ENCODE measurements at regions not wholly inside any gene's neighbourhood (a gene's known extent, or its start where the extent isn't known, plus 50 kb on each side); places are given as distances from the start of the nearest gene placed in this dataset.
"Not testable (repeated sequence)": the region's sequence is repeated elsewhere in the genome, so short reads cannot be mapped to it uniquely, and the experiment has no call there.

- DNase-seq (ENCODE audit: low read depth in 2 of 3, low spot score in 1 of 3): no peak
Observed at GRCh38 chr16:61435346-61435745, 600.9 kb downstream of the CDH8 start.

DNA sequence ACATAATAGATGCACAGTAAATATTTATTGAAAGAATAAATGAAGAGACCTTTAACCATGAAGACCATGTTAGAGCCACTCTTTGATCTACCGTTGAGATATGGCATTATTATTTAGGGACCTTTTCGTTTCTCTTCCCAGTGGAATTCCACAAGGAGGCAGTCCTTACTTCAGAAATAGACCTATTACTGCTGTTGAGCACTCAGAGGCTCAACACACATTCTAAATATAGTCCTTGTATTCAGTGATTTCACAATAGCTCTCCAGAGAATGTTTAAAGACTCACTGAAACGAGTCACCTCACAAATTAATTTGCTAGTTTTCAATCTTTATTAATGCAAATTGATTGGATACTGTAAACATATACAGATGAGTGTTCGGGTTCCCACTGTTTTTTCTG is 603.8 kb downstream of the CDH8 start:
- DNase-seq (ENCODE audit: low read depth in 2 of 3, low spot score in 1 of 3): no peak

- no peak for DNase-seq (ENCODE audit: low read depth in 2 of 3, low spot score in 1 of 3)
Observed at GRCh38 chr16:61421111-61421510, 615.1 kb downstream of the CDH8 start.

DNA sequence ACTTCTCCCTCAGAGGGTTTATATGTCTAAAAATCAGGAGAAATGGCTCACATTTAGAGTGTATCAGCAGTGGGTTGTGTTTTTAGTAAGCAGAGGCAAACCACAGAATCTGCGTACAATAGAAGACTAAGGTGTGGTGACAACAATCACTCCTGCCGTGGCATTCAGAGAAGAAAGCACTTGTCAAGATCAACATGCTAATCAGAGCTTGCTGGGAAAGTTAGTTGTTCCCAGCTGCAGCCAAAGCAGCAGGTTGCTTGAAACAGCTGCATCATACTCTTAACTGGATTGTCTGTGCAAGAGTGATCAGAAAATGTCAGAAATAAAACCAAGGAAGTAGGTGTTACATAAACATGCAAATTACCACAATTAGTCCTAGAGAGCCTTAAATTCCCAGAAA is 616.4 kb downstream of the CDH8 start:
- DNase-seq (ENCODE audit: low read depth in 2 of 3, low spot score in 1 of 3): no peak

- DNase-seq (ENCODE audit: low read depth in 2 of 3, low spot score in 1 of 3): not testable (repeated sequence)
Observed at GRCh38 chr16:61418802-61419201, 617.4 kb downstream of the CDH8 start.

DNA sequence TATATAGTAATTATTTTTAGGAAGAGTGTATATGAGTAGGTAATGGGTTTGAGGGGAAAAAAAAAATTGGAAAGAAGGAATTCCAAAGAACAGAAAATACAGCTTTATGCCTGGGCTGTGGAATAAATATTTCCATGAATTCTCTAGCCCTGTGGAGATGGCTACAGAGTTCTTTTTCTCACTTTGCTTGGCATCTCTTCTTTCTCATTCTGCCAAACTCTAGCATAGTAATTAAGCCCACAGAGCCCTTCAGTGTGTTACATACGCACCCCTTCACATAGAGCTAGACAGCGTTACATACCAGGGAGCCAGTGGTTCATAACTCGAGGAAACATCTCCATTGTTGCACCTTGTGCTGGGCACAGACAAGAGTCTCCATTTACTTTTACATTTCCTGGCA is 621.1 kb downstream of the CDH8 start:
- DNase-seq (ENCODE audit: low read depth in 2 of 3, low spot score in 1 of 3): no peak

DNA sequence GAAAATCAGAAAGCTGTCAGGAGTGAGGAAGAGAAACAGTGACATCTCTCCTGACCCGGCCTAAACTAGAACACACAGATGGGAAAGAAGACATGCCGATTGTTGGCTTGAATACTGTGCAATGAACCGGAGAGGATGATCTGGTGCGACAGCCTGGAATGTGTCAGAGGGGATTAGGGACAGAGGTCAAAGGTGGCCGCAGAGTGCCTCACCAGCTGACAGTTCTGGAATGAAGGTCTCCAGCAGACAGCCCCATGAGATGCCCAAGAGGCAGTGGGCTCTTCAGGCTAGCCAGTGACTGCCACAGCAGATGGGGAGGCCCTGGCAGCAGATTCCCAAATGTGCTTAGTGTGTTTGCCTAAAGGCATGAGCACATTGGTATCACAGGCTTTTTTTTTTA is 623.2 kb downstream of the CDH8 start:
- DNase-seq (ENCODE audit: low read depth in 2 of 3, low spot score in 1 of 3): no peak

DNA sequence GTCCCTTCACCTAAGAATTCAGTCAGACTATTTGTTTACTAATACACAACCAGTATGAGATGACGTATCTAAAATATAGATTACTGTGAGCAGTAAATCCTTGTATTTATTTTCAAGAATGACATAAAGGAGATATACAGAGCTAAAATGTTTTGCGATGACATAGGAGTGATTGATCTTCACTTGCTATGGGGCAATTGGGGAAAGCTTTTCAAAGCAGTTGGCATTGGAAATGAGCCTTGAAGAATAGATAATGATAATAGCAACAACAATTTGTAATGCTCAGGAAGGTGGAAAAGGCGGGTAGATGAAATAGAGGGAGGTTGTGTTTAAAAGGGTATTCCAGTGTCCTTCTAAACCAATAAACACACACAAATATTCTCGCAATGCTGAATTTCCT is 623.7 kb downstream of the CDH8 start:
- no peak for DNase-seq (ENCODE audit: low read depth in 2 of 3, low spot score in 1 of 3)

DNA sequence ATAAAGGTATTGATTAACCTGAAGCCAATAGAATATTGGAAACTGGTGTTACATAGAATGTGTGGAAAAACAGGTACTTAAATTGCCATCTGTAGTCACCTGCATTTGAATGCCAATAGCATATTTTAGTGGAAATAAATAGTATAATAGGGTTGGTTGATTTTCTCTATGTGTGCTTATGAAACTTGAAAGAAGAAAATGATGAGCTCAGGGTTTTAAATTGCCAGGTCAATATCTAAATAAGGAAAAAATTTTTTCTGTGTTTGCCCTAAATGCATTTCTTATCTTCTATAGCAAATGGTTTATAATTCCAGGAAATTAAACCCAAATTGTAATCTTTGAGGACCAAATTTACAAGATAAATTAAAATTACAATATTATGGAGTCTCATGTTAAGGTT is 626.6 kb downstream of the CDH8 start:
- DNase-seq (ENCODE audit: low read depth in 2 of 3, low spot score in 1 of 3): no peak

- no peak for DNase-seq (ENCODE audit: low read depth in 2 of 3, low spot score in 1 of 3)
Observed at GRCh38 chr16:61403386-61403785, 632.9 kb downstream of the CDH8 start.

DNA sequence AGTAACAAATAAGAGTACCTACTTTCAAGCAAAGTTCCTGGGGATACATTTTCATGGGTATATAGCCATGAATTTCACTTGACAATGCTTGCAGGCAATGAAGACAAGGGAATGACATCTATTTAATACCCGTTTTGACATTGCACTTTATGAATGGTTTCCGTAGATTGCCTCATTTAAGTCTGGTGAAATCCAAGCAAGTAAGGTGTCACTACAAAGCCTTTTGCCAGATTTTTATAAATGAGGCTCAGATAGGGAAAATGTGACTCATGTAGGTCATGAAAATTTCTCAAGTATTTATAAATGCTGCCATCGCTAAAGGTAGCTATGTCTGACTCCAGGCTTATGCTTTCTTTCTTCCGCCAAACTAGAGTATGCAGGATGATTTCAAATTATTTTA is 644.3 kb downstream of the CDH8 start:
- no peak for DNase-seq (ENCODE audit: low read depth in 2 of 3, low spot score in 1 of 3)

GRCh38 chr16:61390965-61391637 is 645.1 kb downstream of the CDH8 start:
- DNase-seq (ENCODE audit: low read depth in 2 of 3, low spot score in 1 of 3): no peak

GRCh38 chr16:61385392-61386071 is 650.7 kb downstream of the CDH8 start:
- DNase-seq (ENCODE audit: low read depth in 2 of 3, low spot score in 1 of 3): no peak

GRCh38 chr16:61382435-61382834 is 653.8 kb downstream of the CDH8 start:
- no peak for DNase-seq (ENCODE audit: low read depth in 2 of 3, low spot score in 1 of 3)

- no peak for DNase-seq (ENCODE audit: low read depth in 2 of 3, low spot score in 1 of 3)
Observed at GRCh38 chr16:61379311-61379710, 656.9 kb downstream of the CDH8 start.

GRCh38 chr16:61374071-61374470 is 662.2 kb downstream of the CDH8 start:
- no peak for DNase-seq (ENCODE audit: low read depth in 2 of 3, low spot score in 1 of 3)

DNA sequence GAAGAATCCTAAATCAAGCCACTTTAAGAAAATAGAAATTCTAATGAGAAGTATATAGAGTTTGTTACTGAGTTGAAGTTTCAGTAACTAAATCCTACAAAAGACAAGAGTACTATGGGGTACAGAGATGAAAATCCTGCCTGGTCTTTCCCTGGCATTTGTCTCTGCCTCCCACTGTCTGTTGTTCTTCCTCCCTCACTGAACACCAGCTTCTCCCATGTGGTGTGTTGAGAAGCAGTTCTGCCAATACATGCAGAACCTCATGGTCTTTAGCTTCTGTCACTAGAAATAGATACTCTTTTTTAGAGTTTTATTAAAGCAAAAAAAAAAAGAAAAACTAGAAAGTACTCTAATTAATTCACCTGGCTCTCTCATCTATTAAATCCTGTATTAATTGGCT is 664.4 kb downstream of the CDH8 start:
- no peak for DNase-seq (ENCODE audit: low read depth in 2 of 3, low spot score in 1 of 3)

GRCh38 chr16:61371388-61371787 is 664.9 kb downstream of the CDH8 start:
- no peak for DNase-seq (ENCODE audit: low read depth in 2 of 3, low spot score in 1 of 3)

DNA sequence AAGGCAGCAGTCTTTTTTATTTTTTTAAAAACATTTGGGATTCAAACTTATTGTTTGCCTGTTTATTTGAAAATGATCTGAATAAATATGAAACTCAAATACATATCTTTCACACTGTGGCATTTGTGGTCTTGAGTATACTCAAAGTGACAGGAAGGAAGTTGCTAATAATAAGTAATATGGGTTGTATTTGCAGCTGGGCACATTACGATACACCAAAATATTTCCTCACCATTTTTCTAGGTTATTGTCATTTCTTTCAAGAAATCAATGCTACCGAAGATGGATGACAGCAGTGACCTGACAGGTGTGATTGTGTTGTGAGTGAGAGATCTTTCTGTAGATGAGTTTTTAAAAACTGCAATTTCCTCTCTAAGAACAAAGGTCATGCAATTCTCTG is 665.7 kb downstream of the CDH8 start:
- no peak for DNase-seq (ENCODE audit: low read depth in 2 of 3, low spot score in 1 of 3)

- no peak for DNase-seq (ENCODE audit: low read depth in 2 of 3, low spot score in 1 of 3)
Observed at GRCh38 chr16:61366006-61366405, 670.2 kb downstream of the CDH8 start.

DNA sequence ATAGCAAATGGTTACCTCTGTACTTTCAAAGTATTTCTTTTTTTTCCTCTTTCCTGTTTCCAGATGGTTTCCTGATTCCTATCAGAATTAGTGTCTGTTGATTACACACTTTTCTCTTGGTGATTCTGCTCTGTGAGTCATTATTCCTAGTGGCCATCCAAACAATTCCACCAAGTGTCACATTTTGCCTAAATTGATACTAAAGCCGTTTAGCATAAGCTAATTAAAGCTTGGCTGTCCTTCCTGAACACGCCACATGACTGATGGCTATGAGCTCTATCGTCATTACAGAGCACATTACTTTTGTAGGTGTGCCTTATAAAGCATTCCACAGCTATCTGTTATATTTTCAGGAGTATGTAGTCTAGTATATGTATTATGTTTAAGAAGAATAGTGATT is 671.2 kb downstream of the CDH8 start:
- no peak for DNase-seq (ENCODE audit: low read depth in 2 of 3, low spot score in 1 of 3)

- no peak for DNase-seq (ENCODE audit: low read depth in 2 of 3, low spot score in 1 of 3)
Observed at GRCh38 chr16:61362585-61362984, 673.7 kb downstream of the CDH8 start.

DNA sequence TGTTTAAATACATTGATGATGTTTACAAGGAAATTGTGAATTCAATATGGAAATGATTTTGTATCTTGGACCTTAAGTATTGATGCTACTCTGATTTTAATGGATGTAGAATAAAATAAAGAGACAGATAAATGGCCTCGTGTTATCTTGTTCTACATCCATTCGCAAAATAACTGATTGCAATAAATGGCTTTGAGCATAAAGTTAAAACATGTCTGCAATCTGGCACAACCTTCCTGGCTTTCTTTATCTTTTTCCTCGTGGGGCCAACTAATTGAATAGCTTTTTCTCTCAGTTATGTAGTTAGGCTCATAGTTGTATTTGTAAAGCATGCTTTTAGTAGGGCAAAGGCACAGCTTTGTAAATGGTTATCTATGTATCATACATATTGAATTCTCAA is 691.4 kb downstream of the CDH8 start:
- no peak for DNase-seq (ENCODE audit: low read depth in 2 of 3, low spot score in 1 of 3)
